ENCODE measurements at regions not wholly inside any gene's neighbourhood (a gene's known extent, or its start where the extent isn't known, plus 50 kb on each side); places are given as distances from the start of the nearest gene placed in this dataset.

- no peak overlapping the region for H3K4me2 ChIP-seq (ENCODE audit: low read depth, low read length, poor library complexity, severe bottlenecking)
- H3K36me3 ChIP-seq (ENCODE audit: insufficient read depth, low read length): no peaks in the 10 kb centered on the region
- no peaks in the 10 kb centered on the region for H4K20me1 ChIP-seq (ENCODE audit: insufficient read depth, low read length, poor library complexity, severe bottlenecking)
- no peak for TF ChIP-seq EZH2phosphoT487 (IDR thresholded peaks at IDR 0.05; ENCODE audit: borderline replicate concordance)
- TF ChIP-seq, protein P1, sequence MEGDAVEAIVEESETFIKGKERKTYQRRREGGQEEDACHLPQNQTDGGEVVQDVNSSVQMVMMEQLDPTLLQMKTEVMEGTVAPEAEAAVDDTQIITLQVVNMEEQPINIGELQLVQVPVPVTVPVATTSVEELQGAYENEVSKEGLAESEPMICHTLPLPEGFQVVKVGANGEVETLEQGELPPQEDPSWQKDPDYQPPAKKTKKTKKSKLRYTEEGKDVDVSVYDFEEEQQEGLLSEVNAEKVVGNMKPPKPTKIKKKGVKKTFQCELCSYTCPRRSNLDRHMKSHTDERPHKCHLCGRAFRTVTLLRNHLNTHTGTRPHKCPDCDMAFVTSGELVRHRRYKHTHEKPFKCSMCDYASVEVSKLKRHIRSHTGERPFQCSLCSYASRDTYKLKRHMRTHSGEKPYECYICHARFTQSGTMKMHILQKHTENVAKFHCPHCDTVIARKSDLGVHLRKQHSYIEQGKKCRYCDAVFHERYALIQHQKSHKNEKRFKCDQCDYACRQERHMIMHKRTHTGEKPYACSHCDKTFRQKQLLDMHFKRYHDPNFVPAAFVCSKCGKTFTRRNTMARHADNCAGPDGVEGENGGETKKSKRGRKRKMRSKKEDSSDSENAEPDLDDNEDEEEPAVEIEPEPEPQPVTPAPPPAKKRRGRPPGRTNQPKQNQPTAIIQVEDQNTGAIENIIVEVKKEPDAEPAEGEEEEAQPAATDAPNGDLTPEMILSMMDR (conservative IDR thresholded peaks at IDR 0.05; ENCODE audit: low read length): no peak
- peaks cover 29% of the 10 kb centered on the region for H3K4me1 ChIP-seq (ENCODE audit: insufficient read depth, low read length, poor library complexity, severe bottlenecking)
- H3F3A ChIP-seq (ENCODE audit: low read depth): no peaks in the 10 kb centered on the region
- no peak overlapping the region for H2AFZ ChIP-seq (ENCODE audit: low read length)
- peaks cover 12% of the 10 kb centered on the region; the same call in 1 of the 2 replicates for H3K9me3 ChIP-seq (ENCODE audit: insufficient read depth, low read depth, low read length)
- no peak overlapping the region for H3K9ac ChIP-seq (ENCODE audit: low read depth, low read length, poor library complexity, severe bottlenecking)
- H3K27me3 ChIP-seq (ENCODE audit: insufficient read depth, low read length, poor library complexity, severe bottlenecking): no peaks in the 10 kb centered on the region
- H3K9me2 ChIP-seq (replicated peaks; ENCODE audit: low read depth, low read length): no peaks in the 10 kb centered on the region
- no peaks in the 10 kb centered on the region for H3K79me2 ChIP-seq (ENCODE audit: insufficient read depth, low read length)
- no peak overlapping the region for H3K4me3 ChIP-seq (ENCODE audit: low read length, poor library complexity, severe bottlenecking)
Measured at GRCh38 chr11:35073691-35074419, 65.1 kb upstream of the CD44 start.

DNA sequence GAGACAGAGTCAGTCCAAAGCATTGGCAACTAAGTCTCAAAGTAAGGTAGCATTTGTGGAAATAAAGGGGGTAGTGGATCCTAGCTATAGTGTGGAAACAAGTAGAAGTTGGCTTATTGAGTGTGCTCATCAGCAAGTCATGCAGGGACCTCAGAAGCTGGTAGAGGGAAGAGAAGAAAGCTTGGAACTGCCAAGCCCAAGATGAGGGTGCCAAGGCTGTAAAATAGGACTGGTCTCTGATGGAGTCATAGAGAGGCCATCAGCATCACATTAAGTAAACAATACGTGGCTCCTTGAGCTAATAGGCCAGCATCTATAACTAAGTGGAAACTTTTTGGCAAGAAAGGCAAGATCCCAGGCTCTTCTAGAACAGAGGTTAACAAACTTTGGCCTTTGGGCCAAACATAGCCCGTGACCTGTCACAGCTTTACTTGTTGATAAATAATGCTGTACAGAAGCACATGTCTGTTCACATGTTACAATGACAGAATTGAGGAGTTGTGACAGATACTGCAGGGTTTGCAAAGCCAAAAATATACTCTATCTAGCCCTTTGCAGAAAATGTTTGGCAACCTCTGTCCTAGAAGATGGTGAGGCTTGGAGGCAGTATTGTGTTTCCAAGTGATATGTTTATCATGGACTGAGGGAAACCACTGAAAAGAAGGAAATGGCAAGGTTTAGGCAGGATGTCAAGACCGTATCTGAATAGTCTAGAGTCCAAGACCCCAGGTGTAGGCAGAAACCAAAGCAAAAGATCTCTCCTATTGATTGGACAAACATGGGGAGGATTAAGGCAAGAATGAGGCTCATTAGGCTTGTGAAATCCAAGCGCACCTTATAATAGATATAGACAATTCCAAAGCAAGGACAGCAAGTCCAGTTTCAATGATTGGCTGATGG, 62.5 kb upstream of the CD44 start:
- Histone ChIP-seq H3K4me2 (ENCODE audit: low read depth, low read length, poor library complexity, severe bottlenecking) (no peak overlapping the region), H3F3A (ENCODE audit: low read depth) (no peaks in the 10 kb centered on the region), H3K4me1 (ENCODE audit: insufficient read depth, low read length, poor library complexity, severe bottlenecking) (peaks cover 36% of the 10 kb centered on the region), H3K9me3 (ENCODE audit: insufficient read depth, low read depth, low read length) (no peaks in the 10 kb centered on the region), H3K9ac (ENCODE audit: low read depth, low read length, poor library complexity, severe bottlenecking) (no peak overlapping the region), H2AFZ (ENCODE audit: low read length) (no peak overlapping the region), H3K79me2 (ENCODE audit: insufficient read depth, low read length) (no peaks in the 10 kb centered on the region), H3K36me3 (ENCODE audit: insufficient read depth, low read length) (no peaks in the 10 kb centered on the region), H3K9me2 (replicated peaks; ENCODE audit: low read depth, low read length) (no peaks in the 10 kb centered on the region), H4K20me1 (ENCODE audit: insufficient read depth, low read length, poor library complexity, severe bottlenecking) (no peaks in the 10 kb centered on the region), H3K27me3 (ENCODE audit: insufficient read depth, low read length, poor library complexity, severe bottlenecking) (peaks cover 10% of the 10 kb centered on the region), H3K4me3 (ENCODE audit: low read length, poor library complexity, severe bottlenecking) (no peak overlapping the region)
- no peak for TF ChIP-seq EZH2phosphoT487 (IDR thresholded peaks at IDR 0.05; ENCODE audit: borderline replicate concordance)
- TF ChIP-seq, protein P1 (conservative IDR thresholded peaks at IDR 0.05; ENCODE audit: low read length): no peak

DNA sequence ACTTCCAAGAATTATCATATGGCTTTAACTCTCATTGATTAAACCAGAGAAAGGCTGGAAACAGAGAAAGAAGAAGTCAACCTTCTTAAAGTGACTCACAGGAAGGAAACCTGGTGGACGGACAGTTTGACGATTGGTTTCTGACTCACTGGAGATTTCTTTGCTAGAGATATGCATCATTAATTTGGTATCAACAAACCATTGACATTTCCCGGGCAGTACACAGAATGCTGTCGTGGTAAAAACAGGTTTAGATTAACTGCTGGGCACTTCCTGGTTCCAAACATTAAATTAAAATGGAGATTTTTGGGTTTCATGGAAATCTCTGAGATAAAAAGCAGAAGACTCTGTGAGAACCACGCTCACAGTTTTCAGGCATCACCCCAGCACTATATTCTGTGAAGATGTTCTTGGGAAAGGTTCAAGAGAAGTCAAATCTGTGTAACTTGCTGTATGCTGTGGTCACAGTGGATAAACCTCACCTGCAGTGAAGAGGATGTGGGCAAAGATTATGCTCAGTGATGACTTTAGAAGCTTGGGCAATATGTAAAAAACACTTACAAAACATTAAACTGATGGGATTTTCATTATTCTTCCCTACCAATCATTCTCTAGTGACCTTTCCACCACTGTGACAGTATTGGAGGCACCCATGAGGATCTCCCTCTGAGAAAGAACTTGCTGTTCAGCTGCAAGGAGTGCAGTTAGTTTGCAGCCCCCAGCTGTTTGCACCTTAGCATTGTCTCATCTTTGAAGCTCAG, 61.1 kb upstream of the CD44 start:
- Histone ChIP-seq H3K9me2 (replicated peaks; ENCODE audit: low read depth, low read length) (no peaks in the 10 kb centered on the region), H3K4me2 (ENCODE audit: low read depth, low read length, poor library complexity, severe bottlenecking) (peak overlapping the region; percentile 35), H4K20me1 (ENCODE audit: insufficient read depth, low read length, poor library complexity, severe bottlenecking) (no peaks in the 10 kb centered on the region), H3K36me3 (ENCODE audit: insufficient read depth, low read length) (no peaks in the 10 kb centered on the region), H3K4me3 (ENCODE audit: low read length, poor library complexity, severe bottlenecking) (peak overlapping the region; percentile 28), H3K27me3 (ENCODE audit: insufficient read depth, low read length, poor library complexity, severe bottlenecking) (peaks cover 10% of the 10 kb centered on the region), H3K9ac (ENCODE audit: low read depth, low read length, poor library complexity, severe bottlenecking) (no peak overlapping the region), H2AFZ (ENCODE audit: low read length) (no peak overlapping the region), H3K4me1 (ENCODE audit: insufficient read depth, low read length, poor library complexity, severe bottlenecking) (peaks cover 44% of the 10 kb centered on the region), H3F3A (ENCODE audit: low read depth) (no peaks in the 10 kb centered on the region), H3K9me3 (ENCODE audit: insufficient read depth, low read depth, low read length) (no peaks in the 10 kb centered on the region), H3K79me2 (ENCODE audit: insufficient read depth, low read length) (no peaks in the 10 kb centered on the region)
- TF ChIP-seq, protein P1 (conservative IDR thresholded peaks at IDR 0.05; ENCODE audit: low read length): no peak
- TF ChIP-seq EZH2phosphoT487 (IDR thresholded peaks at IDR 0.05; ENCODE audit: borderline replicate concordance): peak; percentile 69; the same call in 1 of the 2 replicates

Measured in Loucy (cell line).